OCI-LY3 (cell line): ENCODE measurements at regions not wholly inside any gene's neighbourhood (a gene's known extent, or its start where the extent isn't known, plus 50 kb on each side); places are given as distances from the start of the nearest gene placed in this dataset.

Experiments
- CTCF ChIP-seq: fragments of 200-600, 300-600 bp; sonication (generic); IDR thresholded peaks from 2 replicates; pipeline ENCODE4 v1.5.1; 2014; ENCODE audit warnings: antibody characterized with exemption, low read length, low read depth
- EZH2phosphoT487 ChIP-seq: fragments of 200-600 bp; shearing (Covaris generic); IDR thresholded peaks from 2 replicates; pipeline ENCODE4 v1.6.1; 2018; ENCODE audit warnings: antibody characterized with exemption, mixed run types, low read depth

- TF ChIP-seq CTCF (no peak), EZH2phosphoT487 (no peak)
Observed at GRCh38 chr3:43892061-43892460, 201.3 kb downstream of the ABHD5 start.
